Esophagus (tissue), 2 donors: ENCODE measurements at regions not wholly inside any gene's neighbourhood (a gene's known extent, or its start where the extent isn't known, plus 50 kb on each side); places are given as distances from the start of the nearest gene placed in this dataset.
"Not testable (repeated sequence)": the region's sequence is repeated elsewhere in the genome, so short reads cannot be mapped to it uniquely, and the experiment has no call there.

ENCODE experiments used
- H3K27ac ChIP-seq, 2 donors: one replicate each; pipeline ENCODE4 v1.5.1; 2013; ENCODE audit warnings: low read depth in 2 of 2, mild to moderate bottlenecking in 2 of 2, inconsistent platforms in 1 of 2, low read length in 1 of 2, moderate library complexity in 1 of 2
- H3K27me3 ChIP-seq, 2 donors: one replicate each; pipeline ENCODE4 v1.6.1; 2013; ENCODE audit warnings: low read length in 2 of 2, control low read depth in 1 of 2, mild to moderate bottlenecking in 1 of 2; ENCODE audit not compliant: insufficient read depth in 2 of 2, control insufficient read depth in 1 of 2
- H3K36me3 ChIP-seq, 2 donors: one replicate each; pipeline ENCODE4 v1.6.1; 2013; ENCODE audit warnings: low read length in 1 of 2; ENCODE audit not compliant: control insufficient read depth in 2 of 2, insufficient read depth in 2 of 2
- H3K4me1 ChIP-seq, 2 donors: one replicate each; pipeline ENCODE4 v1.6.1; 2013; ENCODE audit warnings: low read length in 1 of 2; ENCODE audit not compliant: control insufficient read depth in 2 of 2, insufficient read depth in 2 of 2
- H3K4me3 ChIP-seq, 2 donors: one replicate each; pipeline ENCODE4 v1.5.1; 2013; ENCODE audit warnings: low read length in 2 of 2, mild to moderate bottlenecking in 2 of 2, low read depth in 1 of 2, moderate library complexity in 1 of 2
- H3K9me3 ChIP-seq, 2 donors: one replicate each; pipeline ENCODE4 v1.6.1; 2013; ENCODE audit warnings: mild to moderate bottlenecking in 2 of 2, low read depth in 1 of 2, low read length in 1 of 2, moderate library complexity in 1 of 2; ENCODE audit not compliant: control insufficient read depth in 2 of 2, insufficient read depth in 1 of 2
- WGBS, 2 donors: extraction: QIAGEN DNeasy Blood & Tissue Kit; methylation state at CpG; one replicate each; pipeline ENCODE4 v1.1.7; 2013; 5-methylcytosine and 5-hydroxymethylcytosine counted together
- donor health status: healthy with polysubstance abuse.
- donor health status: Bipolar disorder and iron deficiency.

DNA sequence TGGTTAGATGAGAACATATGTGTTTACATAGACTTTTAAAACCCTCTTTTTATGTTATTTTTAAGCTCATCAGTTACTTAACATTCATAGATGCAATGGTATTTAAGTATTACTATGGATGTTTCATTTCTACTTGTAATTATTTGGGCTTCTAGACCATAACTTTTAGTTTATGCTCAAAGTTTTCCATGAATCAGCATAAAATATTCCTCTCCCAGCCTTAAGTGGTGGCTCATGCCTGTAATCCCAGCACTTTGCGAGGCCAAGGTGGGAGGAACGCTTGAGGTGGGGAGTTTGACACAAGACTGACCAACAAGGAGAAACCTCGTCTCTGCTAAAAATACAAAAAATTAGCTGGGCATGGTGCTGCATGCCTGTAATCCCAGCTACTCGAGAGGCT lies 118.5 kb upstream of the HSFY2 start:
- no peak overlapping the region for H3K4me3 ChIP-seq
- H3K9me3 ChIP-seq = no peaks in the 10 kb centered on the region
- no peaks in the 10 kb centered on the region for H3K4me1 ChIP-seq
- no peaks in the 10 kb centered on the region for H3K27me3 ChIP-seq
- WGBS, 2 donors = 86 to 88% methylated on average over 2 to 4 of the region's 4 CpGs
- H3K27ac ChIP-seq = no peak overlapping the region
- H3K36me3 ChIP-seq = no peaks in the 10 kb centered on the region

- Histone ChIP-seq H3K4me3 (no peak overlapping the region), H3K9me3 (no peaks in the 10 kb centered on the region), H3K27ac (no peak overlapping the region), H3K27me3 (no peaks in the 10 kb centered on the region), H3K36me3 (no peaks in the 10 kb centered on the region), H3K4me1 (no peaks in the 10 kb centered on the region)
- 91 to 100% methylated on average over 1 to 2 of the region's 2 CpGs for WGBS, 2 donors
These were observed 116.0 kb upstream of the HSFY2 start for GRCh38 chrY:18889548-18889947.

- H3K4me1 ChIP-seq = no peaks in the 10 kb centered on the region
- 76% methylated on average over 2 of the region's 2 CpGs; no CpG with 5 or more reads in 1 of the 2 donors for WGBS, 2 donors
These were observed 111.2 kb upstream of the HSFY2 start for GRCh38 chrY:18884748-18885147.

GRCh38 chrY:18869145-18869544 lies 95.6 kb upstream of the HSFY2 start:
- not testable (repeated sequence) for H3K9me3 ChIP-seq, H3K27ac ChIP-seq
- WGBS, 2 donors = 83% methylated on average over 2 of the region's 6 CpGs; no CpG with 5 or more reads in 1 of the 2 donors

More at GRCh38 chrY:18884748-18885147, 111.2 kb upstream of the HSFY2 start:
- no peaks in the 10 kb centered on the region for H3K9me3 ChIP-seq
- no peaks in the 10 kb centered on the region for H3K36me3 ChIP-seq
- no peak overlapping the region for H3K4me3 ChIP-seq
- no peaks in the 10 kb centered on the region for H3K27me3 ChIP-seq
- no peak overlapping the region for H3K27ac ChIP-seq

GRCh38 chrY:18866887-18867551 lies 93.5 kb upstream of the HSFY2 start:
- not testable (repeated sequence) for H3K27ac ChIP-seq, H3K27me3 ChIP-seq, H3K36me3 ChIP-seq, H3K4me1 ChIP-seq, H3K9me3 ChIP-seq, H3K4me3 ChIP-seq
- no CpG with 5 or more reads among the region's 3 CpGs for WGBS, 2 donors

More at GRCh38 chrY:18869145-18869544, 95.6 kb upstream of the HSFY2 start:
- H3K36me3 ChIP-seq, H3K4me3 ChIP-seq, H3K4me1 ChIP-seq, H3K27me3 ChIP-seq: not testable (repeated sequence)

DNA sequence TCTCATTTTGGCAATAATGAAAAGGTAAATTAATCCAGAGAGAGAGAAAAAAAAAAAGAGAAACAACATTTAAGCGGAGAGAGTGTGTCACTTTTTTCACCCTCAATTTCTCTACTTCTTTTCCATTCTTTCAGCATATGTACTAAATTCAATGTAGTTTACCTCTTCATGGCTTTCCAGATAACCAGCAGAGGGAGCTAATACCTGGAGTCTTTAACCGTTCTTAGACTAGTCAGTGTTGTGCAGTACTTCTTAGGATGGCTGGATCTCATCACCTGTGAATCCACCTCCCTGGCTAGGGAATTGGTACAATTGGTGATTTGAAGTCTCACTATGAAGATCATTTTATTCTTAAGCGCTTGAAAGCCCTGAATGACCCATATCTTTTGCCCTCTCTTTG lies 87.3 kb upstream of the HSFY2 start:
- not testable (repeated sequence) for H3K4me1 ChIP-seq, H3K36me3 ChIP-seq, H3K9me3 ChIP-seq, H3K4me3 ChIP-seq, H3K27me3 ChIP-seq, H3K27ac ChIP-seq
- WGBS, 2 donors = no CpG with 5 or more reads among the region's 3 CpGs

DNA sequence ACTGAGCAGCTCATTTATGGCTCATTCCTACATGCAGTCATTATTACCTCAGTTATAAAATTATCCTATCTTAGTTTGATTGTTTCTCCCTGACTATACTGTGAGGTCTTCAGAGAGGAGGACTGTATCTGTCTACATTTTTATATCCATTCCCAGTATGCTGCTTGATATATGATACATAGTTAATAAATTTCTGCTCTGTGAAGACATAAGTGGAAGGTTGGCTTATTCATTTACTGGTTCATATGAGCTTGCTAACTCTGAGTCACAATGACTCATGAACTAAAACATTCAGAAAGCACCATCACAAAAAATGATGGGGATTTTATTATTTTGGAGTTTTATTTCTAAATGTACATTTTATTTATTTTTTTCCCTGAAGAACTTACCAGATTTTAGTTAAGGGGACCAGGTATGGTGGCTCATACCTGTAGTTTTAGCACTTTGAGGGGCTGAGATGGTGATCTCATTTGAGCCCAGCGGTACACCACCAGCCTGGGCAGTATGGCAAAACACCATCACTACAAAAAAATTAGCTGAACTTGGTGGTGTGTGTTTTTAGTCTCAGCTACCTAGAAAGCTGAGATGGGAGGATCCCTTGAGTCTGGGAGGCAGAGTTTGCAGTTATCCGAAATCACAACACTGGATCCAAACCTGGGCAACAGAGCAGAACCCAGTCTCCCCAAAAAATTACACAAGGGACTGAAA lies 85.1 kb upstream of the HSFY2 start:
- not testable (repeated sequence) for H3K36me3 ChIP-seq, H3K27me3 ChIP-seq, H3K4me1 ChIP-seq, H3K27ac ChIP-seq, H3K9me3 ChIP-seq, H3K4me3 ChIP-seq
- no CpG with 5 or more reads among the region's 2 CpGs for WGBS, 2 donors

- not testable (repeated sequence) for H3K27ac ChIP-seq, H3K27me3 ChIP-seq, H3K36me3 ChIP-seq, H3K4me3 ChIP-seq, H3K4me1 ChIP-seq, H3K9me3 ChIP-seq
- WGBS, 2 donors = no CpG with 5 or more reads among the region's 2 CpGs
These were observed 81.6 kb upstream of the HSFY2 start for GRCh38 chrY:18855184-18855583.

GRCh38 chrY:18853323-18853722 lies 79.8 kb upstream of the HSFY2 start:
- H3K27me3 ChIP-seq, H3K4me3 ChIP-seq, H3K4me1 ChIP-seq, H3K9me3 ChIP-seq, H3K36me3 ChIP-seq, H3K27ac ChIP-seq: not testable (repeated sequence)
- WGBS, 2 donors = no CpG with 5 or more reads among the region's 4 CpGs

DNA sequence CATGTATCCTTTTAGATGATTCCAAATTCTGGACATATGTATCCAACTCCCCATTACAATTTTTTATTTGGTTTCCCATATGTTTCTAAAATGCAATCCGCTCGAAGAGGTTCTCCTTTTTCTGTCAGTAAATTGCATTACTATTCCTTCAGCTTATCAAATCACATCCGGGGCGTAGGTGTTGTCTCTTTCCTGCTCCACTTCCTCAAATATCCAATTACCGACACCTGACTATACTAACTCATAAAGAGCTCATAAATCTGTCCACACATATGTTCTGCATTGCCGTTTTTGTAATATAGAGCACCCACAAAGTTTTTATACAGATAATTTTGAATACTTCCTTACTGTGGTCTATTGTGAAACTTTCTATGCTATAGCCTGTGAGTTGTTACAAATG lies 63.1 kb upstream of the HSFY2 start:
- WGBS, 2 donors = no CpG with 5 or more reads among the region's 6 CpGs
- H3K9me3 ChIP-seq, H3K4me1 ChIP-seq, H3K4me3 ChIP-seq, H3K36me3 ChIP-seq, H3K27me3 ChIP-seq, H3K27ac ChIP-seq: not testable (repeated sequence)
